Dermis blood vessel endothelial cell (primary cell): ENCODE measurements at regions not wholly inside any gene's neighbourhood (a gene's known extent, or its start where the extent isn't known, plus 50 kb on each side); places are given as distances from the start of the nearest gene placed in this dataset.
"Not testable (repeated sequence)": the region's sequence is repeated elsewhere in the genome, so short reads cannot be mapped to it uniquely, and the experiment has no call there.

Experiments
- DNase-seq: peaks from one replicate; pipeline ENCODE4 v3.0.0; 2010

- DNase-seq: no peak
Observed at GRCh38 chr3:177438596-177439220, 241.4 kb upstream of the TBL1XR1 start.

- no peak for DNase-seq
Observed at GRCh38 chr3:177439694-177440269, 242.5 kb upstream of the TBL1XR1 start.

- DNase-seq: peak; percentile 15
Observed at GRCh38 chr3:177440456-177441104, 243.3 kb upstream of the TBL1XR1 start.

GRCh38 chr3:177441276-177441812 lies 244.1 kb upstream of the TBL1XR1 start:
- DNase-seq: no peak

- DNase-seq: no peak
Observed at GRCh38 chr3:177441813-177442646, 244.7 kb upstream of the TBL1XR1 start.

- peak; percentile 12 for DNase-seq
Observed at GRCh38 chr3:177443469-177443868, 246.2 kb upstream of the TBL1XR1 start.

- DNase-seq: no peak
Observed at GRCh38 chr3:177444696-177445095, 247.4 kb upstream of the TBL1XR1 start.

GRCh38 chr3:177445549-177445948 lies 248.3 kb upstream of the TBL1XR1 start:
- no peak for DNase-seq

GRCh38 chr3:177446165-177446601 lies 248.9 kb upstream of the TBL1XR1 start:
- DNase-seq: peak; percentile 32

- no peak for DNase-seq
Observed at GRCh38 chr3:177447938-177448337, 250.7 kb upstream of the TBL1XR1 start.

- no peak for DNase-seq
Observed at GRCh38 chr3:177448987-177449359, 251.7 kb upstream of the TBL1XR1 start.

- DNase-seq: no peak
Observed at GRCh38 chr3:177449360-177450006, 252.2 kb upstream of the TBL1XR1 start.

- peak; percentile 75 for DNase-seq
Observed at GRCh38 chr3:177451301-177451750, 254.0 kb upstream of the TBL1XR1 start.

- DNase-seq: peak; percentile 84
Observed at GRCh38 chr3:177451864-177452830, 254.9 kb upstream of the TBL1XR1 start.

- DNase-seq: no peak
Observed at GRCh38 chr3:177452831-177453450, 255.7 kb upstream of the TBL1XR1 start.

GRCh38 chr3:177453451-177453844 lies 256.2 kb upstream of the TBL1XR1 start:
- no peak for DNase-seq

- not testable (repeated sequence) for DNase-seq
Observed at GRCh38 chr3:177457204-177457603, 259.9 kb upstream of the TBL1XR1 start.

GRCh38 chr3:177459401-177459800 lies 262.1 kb upstream of the TBL1XR1 start:
- DNase-seq: peak; percentile 28

- DNase-seq: peak; percentile 19
Observed at GRCh38 chr3:177460047-177460446, 262.8 kb upstream of the TBL1XR1 start.

- DNase-seq: no peak
Observed at GRCh38 chr3:177461765-177462164, 264.5 kb upstream of the TBL1XR1 start.

GRCh38 chr3:177463341-177463740 lies 266.1 kb upstream of the TBL1XR1 start:
- not testable (repeated sequence) for DNase-seq
